ENCODE measurements at regions not wholly inside any gene's neighbourhood (a gene's known extent, or its start where the extent isn't known, plus 50 kb on each side); places are given as distances from the start of the nearest gene placed in this dataset.

DNA sequence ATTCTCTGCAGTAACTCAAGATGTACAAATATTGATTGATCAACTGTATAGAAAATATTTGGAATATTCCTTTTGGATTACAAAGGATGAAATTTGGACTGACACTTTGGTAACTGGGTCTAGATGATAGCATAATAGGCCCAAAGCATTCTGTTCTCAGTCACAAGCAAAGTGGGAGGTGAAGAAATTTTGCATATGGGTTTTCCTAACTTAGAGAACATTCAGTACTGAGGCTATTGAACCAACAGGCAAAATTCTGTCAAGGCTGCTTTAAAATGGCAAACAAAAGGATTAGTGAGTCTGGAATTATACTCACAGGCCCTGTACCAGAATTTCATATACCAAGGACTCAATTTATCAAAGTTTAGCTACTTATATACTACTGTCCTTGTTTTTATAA, 1020.6 kb downstream of the TLE4 start (continued):
- TF ChIP-seq MAZ (IDR thresholded peaks at IDR 0.05; ENCODE audit: borderline replicate concordance, low read depth, low read length) (no peak), MAZ (CRISPR knock-in tag; IDR thresholded peaks at IDR 0.05; ENCODE audit: low read depth) (no peak)

DNA sequence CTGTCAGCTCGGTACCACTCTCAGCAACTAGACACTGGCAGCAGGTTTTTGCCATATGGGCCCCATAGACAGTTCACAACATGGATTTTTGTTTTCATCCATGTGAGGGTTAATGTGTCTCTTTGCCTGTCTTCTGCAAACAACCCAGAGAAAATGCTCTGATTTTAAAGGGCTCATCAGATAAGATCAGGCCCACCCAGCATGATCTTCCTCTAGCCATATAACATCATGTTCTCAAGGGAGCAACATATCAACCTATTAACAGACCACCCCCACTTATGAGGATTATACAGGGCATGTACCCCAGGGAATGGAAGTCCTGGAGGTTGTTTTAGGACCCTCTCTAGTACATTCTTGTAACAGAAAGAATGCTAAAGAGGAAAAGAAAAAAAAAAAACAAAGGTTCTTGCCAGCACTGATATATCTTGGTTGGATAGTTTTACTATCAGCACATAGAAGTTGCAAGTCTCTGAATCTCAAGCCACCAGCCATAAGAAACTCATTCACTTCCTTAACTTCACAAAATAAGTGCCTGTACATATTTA, 1015.1 kb downstream of the TLE4 start:
- Histone ChIP-seq H3K4me1 (ENCODE audit: insufficient read depth, low read length) (no peaks in the 10 kb centered on the region), H2AFZ (ENCODE audit: low read length) (no peak overlapping the region), H3K4me2 (ENCODE audit: low read depth, low read length) (no peak overlapping the region), H3K79me2 (ENCODE audit: insufficient read depth, low read length) (no peaks in the 10 kb centered on the region), H4K20me1 (ENCODE audit: insufficient read depth, low read length) (no peaks in the 10 kb centered on the region), H3K36me3 (replicated peaks in 1 of 2; ENCODE audit: control insufficient read depth in 1 of 2, insufficient read depth in 2 of 2, low read length in 2 of 2) (no peaks in the 10 kb centered on the region), H3K4me3 (replicated peaks in 1 of 3; ENCODE audit: insufficient read depth in 1 of 3, low read depth in 2 of 3, low read length in 3 of 3) (no peak overlapping the region), H3K9me3 (ENCODE audit: low read length) (peaks cover 32% of the 10 kb centered on the region), H3K27me3 (ENCODE audit: control insufficient read depth in 1 of 2, insufficient read depth in 2 of 2, low read length in 2 of 2) (no peaks in the 10 kb centered on the region), H3K9ac (ENCODE audit: insufficient read depth, low read depth, low read length) (no peak overlapping the region), H3K27ac (ENCODE audit: extremely low read length, insufficient read depth, low read length) (no peak overlapping the region)
- no TSS peak for BruUV-seq (replicated peaks)
- DNase-seq (ENCODE audit: low spot score) (no peak), ATAC-seq (no peak), FAIRE-seq (no peak)
- POLR2A ChIA-PET: no interaction called here
- intact Hi-C loops (cut with micrococcal nuclease; ENCODE audit: unreplicated experiment): no loop called here
- WGBS (ENCODE audit: low lambda C conversion rate): 0% methylated on average over 1 of the region's 1 CpG
- in situ Hi-C loops (cut with HindIII; ENCODE audit: extremely low pct_ligation_motif_present, low pct_unique_long_range_greater_than_20kb): no loop called here
- CTCF ChIA-PET (ENCODE audit: low intra/inter-chr PET ratio, low total read pairs): no interaction called here
- TF ChIP-seq ZNF615 (CRISPR knock-in tag; IDR thresholded peaks at IDR 0.05; ENCODE audit: borderline replicate concordance): no peak
- no peak for TF ChIP-seq FLYWCH1 (CRISPR knock-in tag; IDR thresholded peaks at IDR 0.05)
- no peak for TF ChIP-seq TEAD3 (CRISPR knock-in tag; optimal IDR thresholded peaks at IDR 0.05; ENCODE audit: borderline replicate concordance)
- no peak for TF ChIP-seq PPARG (CRISPR knock-in tag; conservative IDR thresholded peaks at IDR 0.05)

DNA sequence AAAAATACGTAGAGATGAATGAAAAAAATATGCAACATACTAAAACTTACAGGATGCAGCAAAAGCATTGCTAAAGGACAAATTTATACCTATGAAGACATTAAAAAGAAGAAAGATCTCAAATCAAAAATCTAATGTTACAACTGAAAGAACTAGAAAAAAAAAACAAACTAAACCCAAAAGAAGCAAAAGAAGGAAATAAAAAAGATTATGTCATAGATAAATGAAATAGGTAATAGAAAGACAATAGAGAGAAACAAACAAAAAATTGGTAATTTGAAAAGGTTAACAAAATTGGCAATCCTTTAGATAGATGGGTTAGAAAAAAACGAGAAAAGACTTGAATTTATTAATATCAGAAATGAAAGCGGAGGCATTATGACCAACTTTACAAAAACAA, 1000.2 kb downstream of the TLE4 start:
- TF ChIP-seq, protein P1, sequence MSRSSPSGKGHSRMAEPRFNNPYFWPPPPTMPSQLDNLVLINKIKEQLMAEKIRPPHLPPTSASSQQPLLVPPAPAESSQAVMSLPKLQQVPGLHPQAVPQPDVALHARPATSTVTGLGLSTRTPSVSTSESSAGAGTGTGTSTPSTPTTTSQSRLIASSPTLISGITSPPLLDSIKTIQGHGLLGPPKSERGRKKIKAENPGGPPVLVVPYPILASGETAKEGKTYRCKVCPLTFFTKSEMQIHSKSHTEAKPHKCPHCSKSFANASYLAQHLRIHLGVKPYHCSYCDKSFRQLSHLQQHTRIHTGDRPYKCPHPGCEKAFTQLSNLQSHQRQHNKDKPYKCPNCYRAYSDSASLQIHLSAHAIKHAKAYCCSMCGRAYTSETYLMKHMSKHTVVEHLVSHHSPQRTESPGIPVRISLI (CRISPR knock-in tag; IDR thresholded peaks at IDR 0.05; ENCODE audit: borderline replicate concordance): no peak
- no peak for TF ChIP-seq ZFP62 (CRISPR knock-in tag; IDR thresholded peaks at IDR 0.05)
- TF ChIP-seq ZNF713 (CRISPR knock-in tag; IDR thresholded peaks at IDR 0.05): no peak
- TF ChIP-seq ATF7 (IDR thresholded peaks at IDR 0.05): peak; percentile 83
- no peak for TF ChIP-seq ATF7 (CRISPR knock-in tag; IDR thresholded peaks at IDR 0.05)
- TF ChIP-seq ZBTB7A (CRISPR knock-in tag; IDR thresholded peaks at IDR 0.05): no peak
- no peak for TF ChIP-seq ZNF773 (CRISPR knock-in tag; IDR thresholded peaks at IDR 0.05; ENCODE audit: borderline replicate concordance)
- in situ Hi-C loops (cut with HindIII; ENCODE audit: extremely low pct_ligation_motif_present, low pct_unique_long_range_greater_than_20kb) (no loop called here), intact Hi-C loops (cut with micrococcal nuclease; ENCODE audit: unreplicated experiment) (no loop called here)
- H3K9ac ChIP-seq (ENCODE audit: insufficient read depth, low read depth, low read length): no peak overlapping the region
- no peak overlapping the region for H3K27ac ChIP-seq (ENCODE audit: extremely low read length, insufficient read depth, low read length)
- no peaks in the 10 kb centered on the region for H3K36me3 ChIP-seq (replicated peaks in 1 of 2; ENCODE audit: control insufficient read depth in 1 of 2, insufficient read depth in 2 of 2, low read length in 2 of 2)
- no peak for FAIRE-seq
- no peaks in the 10 kb centered on the region for H3K79me2 ChIP-seq (ENCODE audit: insufficient read depth, low read length)
- H3K9me3 ChIP-seq (ENCODE audit: low read length): peaks cover 92% of the 10 kb centered on the region
- no peaks in the 10 kb centered on the region for H3K27me3 ChIP-seq (ENCODE audit: control insufficient read depth in 1 of 2, insufficient read depth in 2 of 2, low read length in 2 of 2)
- ChIA-PET POLR2A (no interaction called here), CTCF (ENCODE audit: low intra/inter-chr PET ratio, low total read pairs) (no interaction called here)
- no peak overlapping the region for H3K4me3 ChIP-seq (replicated peaks in 1 of 3; ENCODE audit: insufficient read depth in 1 of 3, low read depth in 2 of 3, low read length in 3 of 3)
- no peak for DNase-seq (ENCODE audit: low spot score)
- no peak overlapping the region for H3K4me2 ChIP-seq (ENCODE audit: low read depth, low read length)
- no peak overlapping the region for H2AFZ ChIP-seq (ENCODE audit: low read length)
- H3K4me1 ChIP-seq (ENCODE audit: insufficient read depth, low read length): no peaks in the 10 kb centered on the region
- 11% methylated on average over 3 of the region's 3 CpGs for WGBS (ENCODE audit: low lambda C conversion rate)
- no peak for ATAC-seq
- BruUV-seq (replicated peaks): no TSS peak
- no peaks in the 10 kb centered on the region for H4K20me1 ChIP-seq (ENCODE audit: insufficient read depth, low read length)
